HG02981 (cell line): ENCODE measurements at regions not wholly inside any gene's neighbourhood (a gene's known extent, or its start where the extent isn't known, plus 50 kb on each side); places are given as distances from the start of the nearest gene placed in this dataset.
"Not testable (repeated sequence)": the region's sequence is repeated elsewhere in the genome, so short reads cannot be mapped to it uniquely, and the experiment has no call there.

ENCODE experiments used
- ATAC-seq: cut with Tn5 transposase; IDR thresholded peaks from one replicate; pipeline ENCODE4 v1.9.1; 2021; ENCODE audit warnings: mild to moderate bottlenecking, moderate library complexity; ENCODE audit not compliant: unreplicated experiment

- ATAC-seq, result no peak
Measured at GRCh38 chr2:136715146-136715545, 50.2 kb upstream of the THSD7B start.

GRCh38 chr2:136714452-136714951 lies 50.8 kb upstream of the THSD7B start:
- no peak for ATAC-seq

GRCh38 chr2:136713739-136714138 lies 51.6 kb upstream of the THSD7B start:
- ATAC-seq, result no peak

- no peak for ATAC-seq
Measured at GRCh38 chr2:136705336-136705735, 60.0 kb upstream of the THSD7B start.

- no peak for ATAC-seq
Measured at GRCh38 chr2:136703214-136703613, 62.1 kb upstream of the THSD7B start.

GRCh38 chr2:136696438-136696837 lies 68.9 kb upstream of the THSD7B start:
- ATAC-seq, result no peak

GRCh38 chr2:136693966-136694365 lies 71.4 kb upstream of the THSD7B start:
- no peak for ATAC-seq

- ATAC-seq, result not testable (repeated sequence)
Measured at GRCh38 chr2:136680079-136680478, 85.3 kb upstream of the THSD7B start.

GRCh38 chr2:136665736-136666135 lies 99.6 kb upstream of the THSD7B start:
- no peak for ATAC-seq

- no peak for ATAC-seq
Measured at GRCh38 chr2:136664713-136665405, 100.5 kb upstream of the THSD7B start.

- ATAC-seq, result no peak
Measured at GRCh38 chr2:136658201-136658600, 107.1 kb upstream of the THSD7B start.

GRCh38 chr2:136653861-136654260 lies 111.5 kb upstream of the THSD7B start:
- no peak for ATAC-seq

- ATAC-seq, result no peak
Measured at GRCh38 chr2:136651456-136652010, 113.8 kb upstream of the THSD7B start.

GRCh38 chr2:136647039-136647438 lies 118.3 kb upstream of the THSD7B start:
- ATAC-seq, result no peak

- no peak for ATAC-seq
Measured at GRCh38 chr2:136645236-136645828, 120.0 kb upstream of the THSD7B start.

GRCh38 chr2:136639651-136640050 lies 125.7 kb upstream of the THSD7B start:
- ATAC-seq, result no peak

- ATAC-seq, result no peak
Measured at GRCh38 chr2:136638193-136638592, 127.2 kb upstream of the THSD7B start.

- no peak for ATAC-seq
Measured at GRCh38 chr2:136637402-136637801, 127.9 kb upstream of the THSD7B start.

GRCh38 chr2:136628490-136628889 lies 136.9 kb upstream of the THSD7B start:
- ATAC-seq, result no peak

- ATAC-seq, result no peak
Measured at GRCh38 chr2:136613096-136613495, 152.2 kb upstream of the THSD7B start.

GRCh38 chr2:136612079-136612478 lies 153.3 kb upstream of the THSD7B start:
- ATAC-seq, result no peak

- ATAC-seq, result no peak
Measured at GRCh38 chr2:136611451-136611850, 153.9 kb upstream of the THSD7B start.
